LoVo (cell line): ENCODE measurements at regions not wholly inside any gene's neighbourhood (a gene's known extent, or its start where the extent isn't known, plus 50 kb on each side); places are given as distances from the start of the nearest gene placed in this dataset.
A peak's percentile ranks its signal among the peaks of the same experiment; 100 is the strongest.

Experiments used
- DNase-seq: peaks from one replicate; pipeline ENCODE4 v3.0.0-alpha.2; 2016; ENCODE audit warnings: low spot score

DNA sequence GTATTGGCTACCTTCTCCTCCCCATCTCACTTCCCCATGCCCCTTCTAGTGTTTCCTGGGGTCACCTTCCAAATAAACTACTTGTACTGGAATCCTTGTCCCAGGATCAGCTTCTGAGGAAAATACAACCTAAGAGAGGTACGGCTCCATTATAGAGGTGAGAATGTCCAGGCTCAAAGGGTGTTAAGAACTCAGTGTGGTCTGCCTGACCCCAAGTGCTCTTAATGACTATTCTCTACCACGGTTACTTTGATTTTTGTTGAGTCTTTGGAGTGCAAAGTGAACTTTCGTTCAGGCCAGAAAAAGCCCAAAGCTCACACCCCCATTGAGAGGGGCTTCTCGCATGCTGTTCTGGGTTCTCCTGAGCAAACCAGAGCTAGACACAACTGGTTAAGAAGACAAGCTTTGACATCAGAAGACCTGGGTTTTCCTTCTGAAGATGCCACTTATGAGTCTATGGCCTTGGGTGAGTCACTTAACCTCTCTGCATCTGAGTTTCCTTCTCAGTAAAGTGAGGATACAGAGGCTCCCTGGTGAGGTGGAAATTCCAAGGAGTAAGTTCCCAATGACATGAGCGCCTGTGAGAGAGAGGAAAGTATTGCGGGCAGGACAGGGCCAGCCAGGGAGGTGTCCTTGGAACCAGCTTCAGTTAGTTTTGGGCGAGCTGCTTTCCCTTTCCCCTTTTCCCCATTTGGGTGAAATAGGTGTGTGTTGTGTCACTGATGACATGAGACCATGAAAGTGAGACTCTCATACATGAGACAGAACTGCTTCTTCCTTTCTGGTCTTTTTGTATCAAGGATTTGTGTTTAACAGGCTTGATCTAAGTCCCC lies 475.0 kb upstream of the PROK2 start:
- no peak for DNase-seq

DNA sequence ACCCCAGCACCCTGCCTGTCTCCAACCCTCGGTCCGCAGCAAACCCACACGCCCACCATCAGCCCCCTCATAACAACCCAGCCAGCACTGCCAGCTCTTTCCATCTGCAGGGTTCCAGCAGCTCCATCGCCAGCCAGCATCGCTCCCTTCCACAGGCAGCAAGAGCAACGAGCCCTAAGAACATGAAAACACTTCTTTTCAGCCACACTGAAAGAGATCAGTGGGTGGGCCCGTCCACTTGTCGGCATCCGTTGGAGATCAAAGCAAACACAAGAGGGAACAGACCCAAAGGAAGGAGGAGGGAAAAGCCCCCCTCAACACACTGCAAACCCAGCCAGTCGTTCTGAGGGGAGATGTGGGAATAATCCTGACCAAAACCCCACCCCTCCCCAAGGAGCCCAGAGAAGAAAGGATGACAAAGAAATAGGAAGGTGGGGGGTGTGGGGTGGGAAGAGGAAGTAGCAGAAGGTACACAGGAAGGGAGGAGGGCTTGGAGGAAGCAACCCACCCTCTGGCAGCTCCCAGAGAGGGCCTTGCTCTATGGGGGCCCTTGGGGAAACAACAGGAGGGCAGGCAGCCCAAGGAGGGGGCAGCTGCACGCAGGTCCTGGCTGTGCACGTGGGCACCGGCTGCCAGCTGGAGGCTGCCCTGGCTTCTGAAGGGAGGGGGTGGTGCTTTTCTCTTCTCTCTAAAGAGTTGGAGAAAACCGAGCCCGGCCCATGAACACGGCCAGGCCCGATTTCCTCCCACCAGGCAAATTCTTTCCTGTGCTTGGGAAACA lies 473.6 kb upstream of the PROK2 start:
- DNase-seq: no peak

DNA sequence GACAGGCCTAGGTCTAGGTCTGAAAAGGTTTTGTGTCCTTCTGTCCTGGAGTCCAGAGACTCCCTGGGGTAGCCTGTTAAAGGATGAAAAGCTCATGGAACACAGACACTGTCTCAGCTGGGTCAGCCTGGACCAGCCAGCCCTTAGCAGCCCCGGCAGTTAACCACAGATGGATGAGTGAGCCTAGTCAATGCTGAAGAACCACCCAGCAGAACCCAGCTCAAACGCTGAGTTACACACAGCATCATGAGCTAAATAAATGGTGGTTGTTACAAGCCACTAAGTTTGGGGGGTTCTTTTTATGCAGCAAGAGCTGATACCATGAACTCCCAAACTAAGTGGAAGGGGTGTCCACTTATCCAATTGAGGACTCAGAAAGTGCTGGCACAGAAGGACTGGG lies 472.8 kb upstream of the PROK2 start:
- DNase-seq: no peak

DNA sequence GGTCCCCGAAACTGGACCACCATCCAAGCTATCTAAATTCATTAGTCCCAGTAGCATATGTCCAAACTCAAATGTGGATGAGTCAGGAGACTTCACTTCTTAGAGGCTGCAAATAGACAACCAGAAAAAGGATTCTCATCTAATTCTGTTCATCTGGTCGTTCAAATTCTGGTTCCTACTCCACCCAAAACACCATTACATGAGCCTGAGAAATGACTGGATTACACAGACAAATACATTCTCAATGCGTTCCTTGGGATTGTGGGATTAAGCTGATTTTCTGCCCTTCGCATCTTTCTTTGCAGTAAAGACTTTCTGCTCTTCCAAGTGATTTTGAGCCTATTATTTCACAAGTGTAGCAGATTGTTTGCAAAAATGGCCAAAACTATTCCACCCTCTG lies 472.3 kb upstream of the PROK2 start:
- no peak for DNase-seq

DNA sequence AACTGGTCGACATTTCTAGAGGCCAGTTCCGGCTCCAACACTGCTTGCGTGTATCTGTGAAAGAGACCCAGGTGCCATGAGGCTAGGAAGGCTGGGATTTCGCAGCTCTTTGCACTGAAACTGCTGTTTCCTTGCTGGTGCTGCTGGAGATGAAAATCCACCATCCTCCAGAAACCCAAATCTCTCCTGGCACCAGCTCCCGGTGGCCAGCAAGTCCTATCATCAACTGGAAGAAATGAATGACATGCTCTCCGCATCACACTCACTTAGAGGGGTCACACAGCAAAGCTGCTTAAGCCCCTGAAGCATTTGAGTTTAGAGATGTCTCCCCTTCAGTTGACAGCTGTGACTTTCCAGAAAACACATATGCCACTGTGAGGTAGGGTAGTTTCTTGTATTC lies 471.8 kb upstream of the PROK2 start:
- no peak for DNase-seq

DNA sequence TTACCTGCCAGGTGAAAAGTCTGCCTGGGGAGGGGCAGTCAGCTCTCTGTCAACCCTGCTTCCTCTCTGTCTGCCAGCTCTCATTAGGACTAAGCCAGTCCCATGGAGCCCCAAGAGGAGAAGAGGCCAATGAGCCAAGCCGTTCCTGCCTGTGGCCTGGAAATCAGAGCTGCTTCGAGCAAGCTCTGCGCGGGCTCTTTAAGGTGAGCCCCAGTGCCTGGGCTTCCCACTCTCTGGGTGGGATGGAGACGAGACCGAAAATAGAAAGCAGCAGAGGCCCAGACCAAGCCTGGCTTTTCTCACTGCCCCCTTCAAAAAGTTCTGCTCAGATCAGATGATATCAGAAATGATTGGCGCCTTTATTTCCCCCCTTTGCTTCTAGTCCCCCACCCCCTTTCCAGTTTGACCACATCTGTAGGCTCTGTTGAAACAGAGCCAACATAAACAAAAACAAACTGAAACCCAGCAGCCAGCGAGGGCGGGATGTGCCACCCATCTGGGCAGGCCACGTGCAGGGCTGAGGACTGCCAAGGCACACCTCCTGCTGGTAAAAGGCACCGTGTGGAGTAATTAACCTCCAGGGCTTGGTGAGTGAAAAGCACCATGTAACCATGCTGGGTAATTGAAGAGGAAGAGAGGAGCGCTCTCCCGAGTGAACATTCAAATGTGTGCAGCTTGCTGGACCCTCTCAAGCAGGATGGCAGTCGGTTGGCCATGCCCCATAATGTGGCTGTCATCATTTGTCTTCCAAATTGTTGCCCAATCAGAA lies 471.0 kb upstream of the PROK2 start:
- peak; percentile 42 for DNase-seq

DNA sequence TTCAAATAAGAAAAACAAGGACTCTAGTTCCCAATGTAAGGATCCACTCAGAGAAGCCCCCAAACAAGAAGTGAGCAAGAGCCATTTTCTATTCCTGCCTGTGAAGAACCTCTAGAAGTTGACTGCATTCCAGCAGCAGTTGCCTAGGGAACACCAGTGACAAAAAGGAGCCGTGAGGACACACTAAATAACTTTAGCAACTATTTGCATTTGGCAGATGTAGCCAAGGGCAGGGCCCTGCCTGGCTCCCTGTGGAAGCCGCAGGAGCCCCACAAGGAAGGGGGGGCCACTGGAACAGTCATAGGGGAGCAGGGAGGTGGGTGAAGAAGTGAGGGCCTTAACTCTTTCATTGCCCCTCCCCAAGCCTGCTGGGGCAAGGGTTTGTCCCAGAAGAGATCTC lies 470.2 kb upstream of the PROK2 start:
- DNase-seq: no peak

DNA sequence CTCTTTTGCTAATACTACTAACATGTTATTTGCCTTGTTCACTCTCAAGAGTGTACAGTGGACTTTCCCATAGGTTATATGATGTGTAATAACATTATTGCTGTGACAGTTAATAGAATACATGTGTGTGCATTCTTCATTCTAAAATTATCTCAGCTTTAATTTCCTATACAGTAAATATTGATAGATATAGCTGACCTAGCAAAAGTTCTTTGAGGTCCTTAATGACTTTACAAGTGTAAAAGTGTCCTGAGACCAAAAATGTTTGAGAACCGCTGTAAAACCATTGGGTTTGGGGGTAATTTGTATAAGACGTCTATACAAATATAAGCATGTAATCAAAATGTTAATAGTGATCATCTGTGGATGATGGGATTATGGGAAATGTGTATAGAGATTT lies 469.5 kb upstream of the PROK2 start:
- DNase-seq: no peak

DNA sequence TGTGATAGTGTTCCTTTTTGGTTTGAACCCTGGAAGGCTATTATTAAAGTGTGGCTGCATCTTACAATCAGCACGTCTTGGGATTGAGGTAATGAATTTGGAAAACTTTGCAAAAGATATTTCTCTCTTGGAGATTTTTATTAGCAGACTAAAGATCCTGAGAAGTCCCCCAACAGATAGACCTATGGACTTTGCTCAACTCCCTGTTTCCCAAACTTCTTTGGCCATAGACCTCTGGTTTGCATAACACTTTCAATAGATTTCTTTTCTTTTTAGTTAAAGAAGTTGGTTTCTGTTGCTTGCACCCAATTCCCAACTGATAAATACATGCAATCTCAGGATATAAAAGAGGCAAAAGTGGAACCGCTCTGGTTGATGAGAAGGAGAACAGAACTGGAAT lies 465.8 kb upstream of the PROK2 start:
- no peak for DNase-seq

DNA sequence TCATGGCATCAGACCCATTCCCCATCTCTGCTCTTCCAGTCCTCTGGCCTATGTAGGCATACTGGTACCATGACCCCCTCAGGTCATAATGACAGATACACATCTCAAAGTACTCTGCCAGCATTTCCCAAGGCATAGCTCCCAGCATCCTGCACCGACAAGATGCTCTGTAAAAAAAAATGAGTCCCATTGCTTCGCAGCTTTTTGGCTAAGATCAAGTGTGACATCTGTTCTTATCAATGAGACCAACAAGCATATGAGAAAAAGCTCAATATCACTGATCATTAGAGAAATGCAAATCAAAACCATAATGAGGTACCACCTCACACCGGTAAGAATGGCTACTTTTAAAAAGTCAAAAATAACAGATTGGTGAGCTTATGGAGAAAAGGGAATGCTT lies 463.9 kb upstream of the PROK2 start:
- DNase-seq: no peak

DNA sequence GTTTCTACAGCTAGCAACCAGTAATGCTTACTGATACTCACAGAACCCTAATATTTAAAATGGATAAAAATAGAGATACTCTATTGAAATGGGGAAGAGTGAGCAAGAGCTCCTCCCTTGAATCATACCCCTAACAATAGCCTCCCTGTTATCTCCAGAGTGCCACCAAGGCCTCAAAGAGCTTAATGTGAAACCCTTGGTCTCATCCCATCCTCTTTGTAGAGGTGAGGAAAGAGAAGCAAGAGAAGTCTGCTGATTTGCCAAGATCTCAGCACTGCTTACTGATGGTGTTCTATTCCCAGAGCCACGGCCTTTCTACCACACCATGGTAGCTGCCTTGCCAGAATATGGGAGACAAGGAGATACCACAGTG lies 463.4 kb upstream of the PROK2 start:
- no peak for DNase-seq

DNA sequence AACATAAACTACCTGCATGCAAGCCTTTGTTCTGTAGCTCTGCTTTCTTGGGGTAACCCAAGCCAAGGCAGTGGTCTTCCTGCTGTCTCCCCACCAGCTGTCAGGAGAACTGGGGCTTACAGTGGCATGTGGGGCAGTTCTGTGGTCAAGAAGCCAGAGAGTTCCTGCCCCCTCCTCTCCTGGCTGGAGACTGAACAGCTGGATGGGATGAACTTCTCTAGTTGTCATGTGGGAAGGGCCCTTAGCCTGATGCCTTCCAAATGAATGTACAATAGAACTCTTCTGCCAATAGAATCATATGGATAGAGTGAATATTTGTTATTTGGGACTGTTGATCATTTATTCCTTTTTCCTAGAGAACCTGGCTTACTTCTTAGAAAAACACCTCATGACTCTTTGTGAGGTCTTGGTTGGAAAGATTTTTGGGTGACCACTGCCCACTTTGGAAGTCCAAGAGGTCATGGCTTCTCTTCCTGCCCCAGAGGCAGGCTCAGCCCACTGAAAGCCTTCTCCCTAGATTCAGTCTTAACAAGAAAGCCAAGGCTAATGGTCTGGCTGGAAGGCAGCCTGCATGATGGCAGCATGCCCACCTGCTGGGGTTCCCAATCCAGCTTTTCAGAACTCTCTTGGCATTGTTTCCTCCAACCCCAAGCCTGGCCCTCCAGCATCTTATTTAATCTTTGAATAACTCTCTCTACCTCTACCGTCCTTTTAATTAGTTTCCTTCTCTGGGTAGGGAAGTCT lies 462.9 kb upstream of the PROK2 start:
- no peak for DNase-seq

DNA sequence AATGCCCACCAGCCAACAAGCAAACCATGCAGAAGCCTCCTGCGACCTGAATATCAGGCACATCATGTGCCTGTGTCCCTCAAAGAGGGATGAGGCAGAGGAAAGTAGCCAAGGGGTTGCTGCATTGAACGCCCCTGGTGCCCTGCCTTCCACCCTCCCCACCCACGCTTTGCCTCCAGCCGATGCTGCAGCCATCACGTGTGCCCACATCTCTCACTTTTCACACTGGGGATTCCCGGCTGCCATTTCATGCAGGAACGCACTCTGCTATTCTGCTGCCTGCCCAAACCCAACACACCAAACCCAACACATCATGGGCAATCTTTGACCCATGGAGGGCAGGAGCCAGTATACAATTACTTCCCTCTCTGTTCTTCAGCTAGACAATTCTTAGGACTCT lies 462.2 kb upstream of the PROK2 start:
- DNase-seq: no peak

DNA sequence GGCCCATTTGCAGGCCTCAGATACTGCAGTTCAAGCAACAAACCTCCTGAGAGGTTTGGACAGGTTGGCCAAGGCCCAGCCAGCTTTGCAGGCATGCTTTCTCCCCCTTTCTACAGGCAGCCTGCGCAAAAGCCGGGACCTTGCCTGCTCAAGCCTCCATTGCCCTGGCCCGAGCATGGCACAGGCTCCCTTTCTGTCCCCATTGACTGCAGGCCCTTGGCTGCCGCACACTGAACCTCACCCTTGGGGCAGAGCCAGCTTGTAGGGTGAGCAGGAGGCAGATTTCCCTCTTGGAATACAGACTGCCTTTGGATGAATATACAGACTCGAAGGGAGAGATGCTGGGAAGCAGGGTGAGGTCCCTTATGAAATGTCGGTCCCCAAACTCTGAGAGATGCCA lies 461.7 kb upstream of the PROK2 start:
- no peak for DNase-seq

DNA sequence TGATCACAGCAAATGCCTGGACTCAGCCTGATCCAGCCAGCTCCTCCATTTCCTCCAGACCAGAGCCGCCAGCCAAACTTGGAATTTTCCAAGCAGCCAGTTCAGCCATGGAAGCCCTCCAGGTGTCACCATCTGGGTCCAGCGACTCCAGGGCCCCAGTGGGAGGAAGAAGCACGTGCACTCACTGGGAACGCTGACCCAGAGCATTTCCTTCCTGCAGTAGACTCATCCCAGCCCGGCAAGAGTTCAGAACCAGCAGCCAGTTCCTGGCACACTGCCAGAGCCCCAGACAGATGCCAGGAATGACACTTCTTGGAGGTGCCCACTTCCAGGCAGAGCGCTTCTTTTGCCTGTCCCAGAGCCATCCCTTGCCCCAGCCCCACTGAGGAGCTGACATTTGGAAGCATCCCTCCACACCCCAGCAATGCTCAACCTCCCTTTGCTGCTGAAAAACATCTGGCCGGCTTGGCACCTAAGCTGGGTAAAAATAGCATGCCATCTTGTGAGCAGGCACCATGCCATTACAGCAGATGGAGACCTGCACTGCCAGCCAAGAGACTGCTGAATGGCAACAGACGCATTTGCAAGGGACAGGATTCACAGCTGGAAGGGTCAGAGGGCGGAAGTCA lies 460.3 kb upstream of the PROK2 start:
- no peak for DNase-seq

DNA sequence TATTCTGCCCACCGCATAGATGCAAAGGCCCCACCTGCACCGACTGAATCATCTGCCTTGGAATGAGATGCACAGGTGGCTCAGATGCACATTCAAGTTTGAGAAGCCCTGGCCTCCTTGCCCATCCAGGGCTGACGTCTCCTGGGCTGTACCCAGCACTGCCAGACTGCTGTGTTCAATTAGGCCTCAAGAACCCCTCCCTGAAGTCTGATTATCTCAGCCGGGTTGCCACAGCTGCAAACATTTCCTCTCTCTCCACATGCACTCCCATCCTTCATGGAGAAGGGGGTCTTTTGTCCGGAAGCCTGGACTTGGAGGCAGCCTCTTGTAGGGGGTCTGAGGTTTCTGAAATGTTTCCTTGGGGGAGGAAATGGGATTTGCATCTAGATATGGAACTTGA lies 459.4 kb upstream of the PROK2 start:
- no peak for DNase-seq

DNA sequence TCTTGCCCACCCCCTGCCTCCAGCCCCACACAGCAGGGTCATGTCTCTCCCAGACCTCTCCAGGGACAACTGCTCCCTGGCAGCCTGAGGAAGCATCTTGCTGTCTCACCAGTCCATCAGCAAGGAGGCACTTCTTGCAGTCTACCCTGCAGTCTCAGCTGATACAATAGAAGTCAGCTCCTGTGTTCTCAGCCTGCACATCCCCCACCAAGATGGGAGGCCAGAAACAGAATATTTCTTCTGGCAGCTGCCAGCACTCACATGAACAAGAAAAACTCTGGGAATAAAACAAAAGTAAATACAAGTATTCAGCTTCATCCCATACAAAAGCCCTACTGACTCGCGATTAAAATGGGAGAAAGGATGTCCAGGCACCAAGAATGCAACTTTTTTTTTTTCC lies 457.4 kb upstream of the PROK2 start:
- no peak for DNase-seq

DNA sequence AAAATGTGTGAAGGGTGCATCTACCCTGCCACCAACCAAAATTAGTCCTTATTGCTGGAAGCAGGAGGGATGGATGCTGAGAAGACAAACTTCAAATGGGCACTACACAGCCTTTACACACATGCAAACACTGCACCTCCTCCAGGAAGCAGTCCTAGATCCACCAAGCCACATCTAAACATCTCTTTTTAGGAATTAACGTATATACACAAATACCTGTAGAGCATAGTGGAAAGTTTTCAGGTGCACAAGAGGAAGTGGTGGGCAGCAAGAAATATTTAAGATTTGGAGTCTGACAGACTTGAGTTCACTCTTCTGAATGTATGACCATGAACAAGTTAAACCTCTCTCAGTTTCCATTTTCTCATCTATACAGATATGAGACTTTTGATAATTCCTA lies 456.6 kb upstream of the PROK2 start:
- no peak for DNase-seq

DNA sequence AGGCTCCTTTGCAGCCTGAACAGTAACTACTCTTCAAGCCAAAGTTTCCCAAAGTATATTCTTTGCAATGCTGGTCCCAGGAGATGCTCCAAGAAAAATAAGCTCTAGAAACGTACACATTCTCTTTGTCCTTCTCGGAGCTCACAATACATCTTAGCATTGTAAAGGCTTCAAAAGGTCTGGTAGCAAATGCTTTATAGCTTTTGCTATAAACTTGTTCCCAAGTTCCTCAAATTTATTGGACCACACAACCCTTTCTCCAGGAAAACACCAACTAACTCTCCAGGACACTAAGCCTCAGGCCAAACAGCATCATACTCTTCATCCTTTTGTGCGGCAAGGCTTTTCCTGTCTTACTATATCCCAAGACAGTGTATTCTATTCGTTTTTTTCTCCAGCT lies 455.6 kb upstream of the PROK2 start:
- DNase-seq: no peak

DNA sequence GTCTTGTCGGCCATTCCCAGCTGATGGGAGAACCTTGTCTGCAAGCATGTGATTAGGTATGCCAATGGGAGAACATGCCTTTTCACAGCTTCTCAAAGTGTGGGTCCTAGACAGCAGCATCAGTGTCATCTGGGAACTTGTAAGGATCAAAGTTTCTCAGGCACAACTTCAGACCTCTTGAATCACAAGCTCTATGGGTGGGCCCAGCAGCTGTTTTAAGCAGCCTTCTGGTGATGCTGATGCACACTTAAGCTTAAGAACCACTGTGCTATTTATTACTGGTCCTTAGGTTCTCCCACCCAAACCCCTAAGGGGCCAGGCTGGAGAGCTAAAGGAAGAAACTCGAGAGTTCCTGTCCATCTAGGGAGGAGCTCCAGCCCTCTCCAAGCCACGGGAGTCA lies 453.9 kb upstream of the PROK2 start:
- DNase-seq: no peak

DNA sequence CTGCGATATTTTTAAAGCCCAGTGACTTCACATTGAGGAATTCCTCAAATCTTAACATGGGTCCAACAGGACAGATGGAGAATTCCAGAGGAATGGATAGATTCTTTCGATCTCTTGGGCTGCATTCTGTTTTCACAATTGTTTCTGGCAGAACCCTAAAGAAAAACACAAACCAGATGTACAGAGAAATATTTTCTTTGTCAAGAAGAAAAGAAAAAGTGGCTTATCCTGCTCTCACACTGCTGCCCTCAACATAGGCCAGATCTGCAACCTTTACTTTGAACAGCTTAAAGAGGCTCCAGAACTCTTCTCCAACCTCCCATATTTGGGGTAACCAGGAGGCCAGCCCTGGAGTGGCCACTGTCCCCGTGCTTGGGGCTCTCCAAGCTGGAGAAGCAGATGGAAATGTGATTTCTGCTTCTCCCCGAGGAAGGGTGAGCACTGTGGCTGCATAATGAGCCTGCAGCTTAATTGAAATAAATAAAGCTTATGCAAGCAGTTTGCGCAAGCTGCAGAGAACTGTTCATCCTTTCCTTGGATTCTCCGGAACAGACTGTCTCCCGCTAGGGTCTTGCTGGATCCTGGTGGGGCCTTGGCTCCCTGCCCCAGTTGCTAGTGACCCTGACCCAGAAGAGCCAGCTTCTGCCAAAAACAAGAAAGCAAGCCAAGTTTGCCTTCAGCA lies 453.2 kb upstream of the PROK2 start:
- no peak for DNase-seq
